Ishikawa (cell line): ENCODE measurements at regions not wholly inside any gene's neighbourhood (a gene's known extent, or its start where the extent isn't known, plus 50 kb on each side); places are given as distances from the start of the nearest gene placed in this dataset.

Source experiments
- CEBPB ChIP-seq: IDR thresholded peaks from 2 replicates; pipeline ENCODE4 v1.6.1; 2012
- CREB1 ChIP-seq: IDR thresholded peaks from 2 replicates; pipeline ENCODE4 v1.6.1; 2012; ENCODE audit warnings: low read depth
- EGR1 ChIP-seq: IDR thresholded peaks from 2 replicates; pipeline ENCODE4 v1.6.1; 2012
- EP300 ChIP-seq: IDR thresholded peaks from 2 replicates; pipeline ENCODE4 v1.6.1; 2012; ENCODE audit warnings: borderline replicate concordance
- FOXM1 ChIP-seq: IDR thresholded peaks from 2 replicates; pipeline ENCODE4 v1.6.1; 2012; ENCODE audit warnings: low read depth, borderline replicate concordance
- MAX ChIP-seq: IDR thresholded peaks from 2 replicates; pipeline ENCODE4 v1.6.1; 2012
- NFIC ChIP-seq: IDR thresholded peaks from 2 replicates; pipeline ENCODE4 v1.6.1; 2012
- RAD21 ChIP-seq: IDR thresholded peaks from 2 replicates; pipeline ENCODE4 v1.6.1; 2012; ENCODE audit warnings: low read depth
- TAF1 ChIP-seq: IDR thresholded peaks from 2 replicates; pipeline ENCODE4 v1.6.1; 2012; ENCODE audit warnings: low read depth, mild to moderate bottlenecking
- TCF12 ChIP-seq: IDR thresholded peaks from 2 replicates; pipeline ENCODE4 v1.6.1; 2012; ENCODE audit warnings: low read depth
- TEAD4 ChIP-seq: IDR thresholded peaks from 2 replicates; pipeline ENCODE4 v1.6.1; 2012
- YY1 ChIP-seq: IDR thresholded peaks from 2 replicates; pipeline ENCODE4 v1.6.1; 2012; ENCODE audit warnings: low read depth
- ZBTB7A ChIP-seq: IDR thresholded peaks from 2 replicates; pipeline ENCODE4 v1.6.1; 2012; ENCODE audit warnings: low read depth
- TF ChIP-seq, protein P1 (sequence below): IDR thresholded peaks from 2 replicates; pipeline ENCODE4 v1.6.1; 2012; ENCODE audit warnings: low read depth, mild to moderate bottlenecking
- TF ChIP-seq, protein P2 (sequence below): IDR thresholded peaks from 2 replicates; pipeline ENCODE4 v1.6.1; 2012

DNA sequence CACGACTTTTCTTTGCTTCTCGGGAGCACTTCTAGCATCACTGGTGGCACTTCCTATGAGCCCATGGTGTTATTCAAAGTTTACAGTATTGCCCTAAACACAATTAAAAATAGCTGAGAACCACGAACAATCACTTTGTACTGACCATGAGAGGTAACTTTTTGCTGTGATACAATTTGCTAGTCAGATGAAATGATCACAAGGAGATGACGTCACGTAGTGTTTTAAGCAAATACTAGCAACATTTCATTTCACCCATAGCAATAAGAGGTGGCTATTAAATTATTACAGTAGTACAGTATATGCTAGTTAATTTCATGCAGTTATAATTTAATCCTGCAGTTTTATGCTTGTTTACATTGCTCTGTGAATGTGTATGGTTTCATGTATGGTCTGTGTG, 108.9 kb upstream of the DOK6 start:
- TF ChIP-seq TCF12 (no peak), YY1 (no peak), TEAD4 (no peak), CEBPB (no peak), TAF1 (no peak), CREB1 (no peak), FOXM1 (no peak), ZBTB7A (no peak), EGR1 (no peak), MAX (no peak), EP300 (no peak), RAD21 (no peak), NFIC (no peak)
- TF ChIP-seq, protein P1, sequence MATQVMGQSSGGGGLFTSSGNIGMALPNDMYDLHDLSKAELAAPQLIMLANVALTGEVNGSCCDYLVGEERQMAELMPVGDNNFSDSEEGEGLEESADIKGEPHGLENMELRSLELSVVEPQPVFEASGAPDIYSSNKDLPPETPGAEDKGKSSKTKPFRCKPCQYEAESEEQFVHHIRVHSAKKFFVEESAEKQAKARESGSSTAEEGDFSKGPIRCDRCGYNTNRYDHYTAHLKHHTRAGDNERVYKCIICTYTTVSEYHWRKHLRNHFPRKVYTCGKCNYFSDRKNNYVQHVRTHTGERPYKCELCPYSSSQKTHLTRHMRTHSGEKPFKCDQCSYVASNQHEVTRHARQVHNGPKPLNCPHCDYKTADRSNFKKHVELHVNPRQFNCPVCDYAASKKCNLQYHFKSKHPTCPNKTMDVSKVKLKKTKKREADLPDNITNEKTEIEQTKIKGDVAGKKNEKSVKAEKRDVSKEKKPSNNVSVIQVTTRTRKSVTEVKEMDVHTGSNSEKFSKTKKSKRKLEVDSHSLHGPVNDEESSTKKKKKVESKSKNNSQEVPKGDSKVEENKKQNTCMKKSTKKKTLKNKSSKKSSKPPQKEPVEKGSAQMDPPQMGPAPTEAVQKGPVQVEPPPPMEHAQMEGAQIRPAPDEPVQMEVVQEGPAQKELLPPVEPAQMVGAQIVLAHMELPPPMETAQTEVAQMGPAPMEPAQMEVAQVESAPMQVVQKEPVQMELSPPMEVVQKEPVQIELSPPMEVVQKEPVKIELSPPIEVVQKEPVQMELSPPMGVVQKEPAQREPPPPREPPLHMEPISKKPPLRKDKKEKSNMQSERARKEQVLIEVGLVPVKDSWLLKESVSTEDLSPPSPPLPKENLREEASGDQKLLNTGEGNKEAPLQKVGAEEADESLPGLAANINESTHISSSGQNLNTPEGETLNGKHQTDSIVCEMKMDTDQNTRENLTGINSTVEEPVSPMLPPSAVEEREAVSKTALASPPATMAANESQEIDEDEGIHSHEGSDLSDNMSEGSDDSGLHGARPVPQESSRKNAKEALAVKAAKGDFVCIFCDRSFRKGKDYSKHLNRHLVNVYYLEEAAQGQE = no peak
- TF ChIP-seq, protein P2, sequence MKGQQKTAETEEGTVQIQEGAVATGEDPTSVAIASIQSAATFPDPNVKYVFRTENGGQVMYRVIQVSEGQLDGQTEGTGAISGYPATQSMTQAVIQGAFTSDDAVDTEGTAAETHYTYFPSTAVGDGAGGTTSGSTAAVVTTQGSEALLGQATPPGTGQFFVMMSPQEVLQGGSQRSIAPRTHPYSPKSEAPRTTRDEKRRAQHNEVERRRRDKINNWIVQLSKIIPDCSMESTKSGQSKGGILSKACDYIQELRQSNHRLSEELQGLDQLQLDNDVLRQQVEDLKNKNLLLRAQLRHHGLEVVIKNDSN = no peak

- TF ChIP-seq TCF12 (no peak), TAF1 (no peak), NFIC (no peak), RAD21 (no peak), ZBTB7A (no peak), CREB1 (no peak), EP300 (no peak), MAX (no peak), TEAD4 (no peak), FOXM1 (no peak), CEBPB (no peak)
- TF ChIP-seq, protein P2 = no peak
Observed at GRCh38 chr18:69300185-69300584, 100.5 kb upstream of the DOK6 start.

DNA sequence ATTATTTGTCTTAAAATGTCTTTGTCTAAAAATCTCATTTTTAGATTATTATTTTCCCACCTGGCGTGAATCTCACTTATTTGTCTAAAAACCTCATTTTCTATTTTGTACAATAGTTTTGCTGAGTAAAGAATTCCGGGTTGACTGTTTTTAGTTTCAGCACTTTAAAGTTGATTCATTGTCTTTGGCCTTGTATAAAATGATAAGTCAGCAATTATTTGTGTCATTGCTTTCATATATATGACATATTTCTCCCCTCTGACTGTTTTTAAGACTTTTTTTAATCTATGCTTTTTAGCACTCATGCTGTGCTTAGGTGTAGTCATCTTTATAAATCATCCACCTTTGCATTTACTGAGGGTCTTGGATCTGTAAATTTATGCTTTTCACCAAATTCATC, 92.1 kb upstream of the DOK6 start:
- TF ChIP-seq, protein P2 = no peak
- TF ChIP-seq CREB1 = no peak
- no peak for TF ChIP-seq FOXM1
- TF ChIP-seq YY1 = no peak
- no peak for TF ChIP-seq RAD21
- TF ChIP-seq NFIC = no peak
- no peak for TF ChIP-seq TEAD4
- TF ChIP-seq TAF1 = no peak
- TF ChIP-seq EGR1 = no peak
- no peak for TF ChIP-seq MAX
- TF ChIP-seq, protein P1 = no peak
- no peak for TF ChIP-seq ZBTB7A
- no peak for TF ChIP-seq TCF12
- no peak for TF ChIP-seq EP300
- TF ChIP-seq CEBPB = no peak

DNA sequence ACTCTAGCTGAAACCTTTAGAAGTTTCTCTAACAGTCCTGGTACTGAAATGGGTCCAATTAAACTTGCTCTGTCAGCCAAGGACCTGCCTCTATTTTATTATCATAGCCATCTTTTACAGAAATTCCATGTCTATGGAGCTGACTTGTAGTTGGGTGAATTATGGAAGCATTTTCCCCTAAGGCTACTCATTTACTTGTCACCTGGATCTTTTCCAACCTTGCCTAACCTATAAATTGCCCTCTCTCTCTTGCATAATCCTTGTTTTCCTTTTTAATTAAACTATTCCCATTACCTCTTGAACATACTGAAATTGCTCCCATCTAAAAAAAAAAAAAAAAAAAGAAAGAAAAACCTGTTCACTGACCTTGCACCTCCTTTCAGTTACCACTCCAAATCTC, 74.6 kb upstream of the DOK6 start:
- TF ChIP-seq FOXM1 = no peak
- no peak for TF ChIP-seq TEAD4
- TF ChIP-seq, protein P2 = no peak
- no peak for TF ChIP-seq RAD21
- TF ChIP-seq, protein P1 = no peak
- no peak for TF ChIP-seq CEBPB
- TF ChIP-seq EP300 = no peak
- TF ChIP-seq EGR1 = no peak
- no peak for TF ChIP-seq TCF12
- TF ChIP-seq NFIC = no peak
- TF ChIP-seq CREB1 = no peak
- no peak for TF ChIP-seq YY1
- TF ChIP-seq TAF1 = no peak
- no peak for TF ChIP-seq MAX
- no peak for TF ChIP-seq ZBTB7A
